Mammary epithelial cell (primary cell): ENCODE measurements at regions not wholly inside any gene's neighbourhood (a gene's known extent, or its start where the extent isn't known, plus 50 kb on each side); places are given as distances from the start of the nearest gene placed in this dataset.

Experiments used
- CTCF ChIP-seq, 2 donors: IDR thresholded peaks in 1 of 2; conservative IDR thresholded peaks in 1 of 2; 2 replicates each; pipeline ENCODE4 v1.5.1; 2011 to 2012; ENCODE audit warnings: inconsistent platforms in 2 of 2, low read length in 2 of 2, mild to moderate bottlenecking in 2 of 2, control low read depth in 1 of 2, low read depth in 1 of 2; ENCODE audit not compliant: insufficient read depth in 1 of 2; ENCODE audit errors: extremely low read depth in 1 of 2
- EZH2 ChIP-seq: IDR thresholded peaks from 2 replicates; pipeline ENCODE4 v1.6.1; 2012; ENCODE audit warnings: low read length, inconsistent platforms, borderline replicate concordance

DNA sequence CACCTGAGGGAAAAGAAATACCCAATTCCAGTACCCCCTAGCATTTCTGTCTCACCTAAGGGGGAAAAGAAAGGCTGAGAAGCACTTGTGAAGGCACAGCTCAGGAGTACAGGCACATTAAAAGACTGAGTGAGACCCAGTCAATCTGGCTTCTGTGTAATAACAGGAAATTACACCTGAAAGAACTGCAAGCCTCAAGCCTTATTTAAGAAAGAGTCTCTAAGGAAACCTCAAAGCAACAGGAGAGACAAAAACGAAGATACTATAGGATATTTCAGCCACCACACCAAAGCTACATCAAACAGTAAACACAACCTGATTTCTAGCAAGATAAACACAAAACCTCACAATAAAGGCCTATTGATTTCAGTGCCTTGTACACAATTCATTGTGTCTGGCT is 69.6 kb upstream of the CDK1 start:
- TF ChIP-seq CTCF (conservative IDR thresholded peaks at IDR 0.05 in 1 of 2, IDR thresholded peaks at IDR 0.05 in 1 of 2; ENCODE audit: extremely low read depth in 1 of 2, insufficient read depth in 1 of 2, low read depth in 1 of 2, low read length in 2 of 2) (no peak), EZH2 (no peak)
